HG03025 (cell line): ENCODE measurements at regions not wholly inside any gene's neighbourhood (a gene's known extent, or its start where the extent isn't known, plus 50 kb on each side); places are given as distances from the start of the nearest gene placed in this dataset.

Experiments
- ATAC-seq: cut with Tn5 transposase; IDR thresholded peaks from one replicate; pipeline ENCODE4 v1.9.1; 2021; ENCODE audit warnings: mild to moderate bottlenecking, moderate library complexity; ENCODE audit not compliant: unreplicated experiment, low FRiP score

GRCh38 chr11:104830508-104830907 is 67.8 kb downstream of the CASP12 start:
- no peak for ATAC-seq

- ATAC-seq: no peak
Observed at GRCh38 chr11:104830080-104830479, 68.2 kb downstream of the CASP12 start.

GRCh38 chr11:104826772-104827171 is 71.5 kb downstream of the CASP12 start:
- ATAC-seq: no peak

GRCh38 chr11:104823657-104824056 is 74.6 kb downstream of the CASP12 start:
- no peak for ATAC-seq

GRCh38 chr11:104820431-104820830 is 77.8 kb downstream of the CASP12 start:
- no peak for ATAC-seq

- no peak for ATAC-seq
Observed at GRCh38 chr11:104819603-104820002, 78.7 kb downstream of the CASP12 start.

GRCh38 chr11:104819107-104819506 is 79.2 kb downstream of the CASP12 start:
- no peak for ATAC-seq

GRCh38 chr11:104817973-104818372 is 80.3 kb downstream of the CASP12 start:
- ATAC-seq: no peak

GRCh38 chr11:104813532-104813931 is 84.7 kb downstream of the CASP12 start:
- no peak for ATAC-seq

- no peak for ATAC-seq
Observed at GRCh38 chr11:104812103-104812788, 86.0 kb downstream of the CASP12 start.

GRCh38 chr11:104803776-104804175 is 94.5 kb downstream of the CASP12 start:
- ATAC-seq: no peak

- peak; percentile 93 for ATAC-seq
Observed at GRCh38 chr11:104799251-104799650, 99.0 kb downstream of the CASP12 start.

- peak; percentile 68 for ATAC-seq
Observed at GRCh38 chr11:104798789-104799188, 99.5 kb downstream of the CASP12 start.

- ATAC-seq: no peak
Observed at GRCh38 chr11:104796301-104796700, 102.0 kb downstream of the CASP12 start.

- ATAC-seq: no peak
Observed at GRCh38 chr11:104795501-104796213, 102.6 kb downstream of the CASP12 start.

GRCh38 chr11:104792861-104793260 is 105.4 kb downstream of the CASP12 start:
- no peak for ATAC-seq

GRCh38 chr11:104791896-104792295 is 106.4 kb downstream of the CASP12 start:
- no peak for ATAC-seq

GRCh38 chr11:104784684-104785460 is 113.4 kb downstream of the CASP12 start:
- no peak for ATAC-seq

- ATAC-seq: no peak
Observed at GRCh38 chr11:104783241-104783640, 115.0 kb downstream of the CASP12 start.

GRCh38 chr11:104782377-104782754 is 115.9 kb downstream of the CASP12 start:
- ATAC-seq: no peak

- no peak for ATAC-seq
Observed at GRCh38 chr11:104781719-104782376, 116.4 kb downstream of the CASP12 start.
